HG03064 (cell line): ENCODE measurements at regions not wholly inside any gene's neighbourhood (a gene's known extent, or its start where the extent isn't known, plus 50 kb on each side); places are given as distances from the start of the nearest gene placed in this dataset.

Experiments used
- ATAC-seq: cut with Tn5 transposase; IDR thresholded peaks from one replicate; pipeline ENCODE4 v1.9.1; 2021; ENCODE audit warnings: low read depth; ENCODE audit not compliant: unreplicated experiment

GRCh38 chr21:43333298-43334062, 93.5 kb downstream of the SIK1 start:
- no peak for ATAC-seq

GRCh38 chr21:43332861-43333297, 94.1 kb downstream of the SIK1 start:
- no peak for ATAC-seq

DNA sequence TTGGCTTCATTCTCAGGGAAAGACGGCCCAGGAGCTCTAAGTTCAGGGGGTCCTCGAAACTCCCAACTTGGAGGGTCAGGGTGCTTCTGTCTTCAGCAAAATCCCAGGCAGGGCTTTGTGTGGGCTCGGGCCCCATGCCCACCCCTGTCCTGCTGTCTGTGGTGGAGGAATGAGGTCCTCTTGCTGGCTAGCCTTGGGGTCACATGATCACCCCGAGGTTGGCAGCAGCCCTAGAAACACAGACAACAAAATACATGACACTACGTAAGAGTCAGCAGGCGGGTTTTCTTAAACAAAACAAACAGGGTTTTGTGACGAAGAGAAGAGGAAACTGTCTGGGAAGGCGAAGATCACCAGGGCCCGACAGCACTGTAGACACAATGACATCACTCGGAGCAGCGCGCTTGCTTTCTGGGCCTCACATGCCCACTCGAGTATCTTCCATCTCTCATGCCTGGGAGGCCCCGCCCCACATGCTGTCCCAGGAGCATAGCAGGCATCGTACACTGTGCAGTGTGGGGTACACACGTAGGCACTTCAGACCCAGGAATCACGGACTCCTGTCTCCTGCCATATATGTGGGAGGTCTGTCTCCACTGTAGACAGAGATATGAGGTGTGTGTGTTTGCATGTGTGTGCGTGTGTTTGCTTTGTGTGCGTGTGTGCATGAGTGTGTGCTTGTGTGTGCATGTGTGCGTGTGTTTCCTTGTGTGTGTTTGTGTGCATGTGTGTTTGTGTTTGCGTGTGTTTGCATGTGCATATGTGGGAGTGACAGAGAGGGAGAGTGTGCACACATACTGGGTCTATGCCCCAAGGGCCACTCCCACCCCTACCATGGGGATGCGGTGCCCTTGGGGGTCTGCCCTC, 94.7 kb downstream of the SIK1 start:
- ATAC-seq, result no peak

GRCh38 chr21:43331111-43331961, 95.6 kb downstream of the SIK1 start:
- ATAC-seq, result no peak

GRCh38 chr21:43330306-43330881, 96.5 kb downstream of the SIK1 start:
- no peak for ATAC-seq

DNA sequence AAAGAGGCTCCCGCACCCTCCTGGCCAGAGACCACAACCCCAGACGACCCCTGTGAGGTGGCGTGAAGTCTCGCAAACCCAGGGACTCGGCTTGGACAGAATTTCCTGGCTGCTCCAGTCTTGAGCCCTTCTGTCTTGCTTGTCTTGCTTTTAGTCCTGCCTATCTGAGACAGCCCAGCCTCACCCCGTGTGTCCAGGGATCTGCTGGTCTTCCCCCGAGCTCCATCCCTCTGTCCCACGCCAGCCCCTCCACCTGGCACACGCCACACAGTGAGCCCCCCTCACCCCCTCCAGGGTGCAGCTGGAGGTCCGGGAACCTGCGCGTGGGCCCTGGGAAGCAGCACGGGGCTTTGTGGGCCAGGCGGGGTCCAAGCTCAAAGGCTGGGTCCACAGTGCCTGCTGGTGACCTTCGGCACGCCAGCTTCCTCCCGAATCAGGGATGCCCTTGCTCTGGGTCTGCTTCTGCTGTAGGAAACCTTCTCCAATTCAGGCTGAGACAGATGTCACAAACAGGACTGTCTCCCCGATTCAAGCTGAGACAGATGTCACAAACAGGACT, 97.1 kb downstream of the SIK1 start:
- ATAC-seq, result no peak

DNA sequence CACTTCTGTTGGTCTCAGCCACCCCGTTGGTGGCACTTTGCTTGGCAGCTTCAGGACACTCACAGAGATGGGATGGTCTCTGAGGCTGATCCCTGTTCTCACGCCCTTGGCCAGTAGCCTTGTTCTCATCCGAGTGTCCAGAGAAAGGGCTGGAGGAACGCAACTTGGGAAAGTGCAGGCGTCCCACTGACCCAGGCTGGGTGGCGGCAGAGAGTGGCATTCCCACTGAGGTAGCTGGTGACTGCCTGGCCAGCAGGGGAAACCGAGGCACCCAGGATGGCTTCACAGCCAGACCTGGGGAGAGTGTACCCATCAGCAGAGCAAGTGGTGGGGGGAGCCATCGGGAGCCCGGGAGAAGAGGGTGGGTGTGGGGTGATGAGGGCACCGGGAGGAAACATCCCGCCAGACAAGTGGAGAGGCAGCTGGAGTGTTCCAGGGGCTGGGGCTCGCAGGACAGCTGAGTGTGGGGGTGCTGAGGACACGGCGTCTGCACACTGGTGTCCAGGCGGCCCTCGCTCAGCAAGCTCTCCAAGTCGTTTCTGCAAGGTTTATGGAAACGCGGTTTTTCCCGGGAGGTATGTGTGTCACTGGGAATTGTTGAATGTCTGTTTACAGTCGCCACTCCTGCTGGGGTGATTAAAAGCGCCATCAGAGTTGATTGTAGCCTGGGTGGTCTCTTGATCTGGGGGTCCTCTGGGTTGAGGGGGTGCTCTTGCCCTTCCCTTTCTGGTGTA, 97.8 kb downstream of the SIK1 start:
- no peak for ATAC-seq

DNA sequence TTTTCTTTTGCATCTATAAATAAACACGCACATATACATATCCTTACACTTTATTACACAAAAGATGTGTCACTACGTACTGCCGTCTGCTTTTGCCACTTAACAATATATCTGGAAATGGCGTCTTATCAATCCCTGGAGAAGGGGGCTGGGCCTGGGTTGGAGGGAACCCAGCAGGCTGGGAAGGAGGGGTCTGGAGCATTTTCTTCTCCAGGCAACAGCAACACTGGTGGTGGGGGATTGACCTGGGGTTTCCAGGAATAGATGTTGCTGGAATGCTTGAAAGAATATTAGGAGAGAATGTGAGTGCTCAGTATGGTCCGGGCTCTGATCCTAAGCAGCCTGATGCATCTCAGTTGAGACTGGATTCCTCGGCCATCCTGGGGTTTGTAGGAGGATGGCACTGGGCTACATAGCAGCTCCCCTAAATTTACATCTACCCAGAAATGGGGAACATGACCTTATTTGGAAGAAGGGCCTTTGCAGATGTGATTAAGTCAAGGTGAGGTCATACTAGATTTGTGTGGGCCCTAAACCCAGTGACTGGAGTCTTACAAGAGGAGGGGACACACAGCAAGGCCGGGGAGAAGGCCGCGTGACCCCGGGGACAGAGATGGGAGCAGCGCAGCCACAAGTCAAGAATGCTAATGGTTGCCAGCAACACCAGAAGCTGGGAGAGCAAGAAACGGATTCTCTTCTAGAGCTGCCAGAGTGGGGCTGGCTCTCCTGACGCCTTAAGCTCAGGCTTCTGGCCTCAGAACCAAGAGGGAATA, 98.6 kb downstream of the SIK1 start:
- no peak for ATAC-seq

DNA sequence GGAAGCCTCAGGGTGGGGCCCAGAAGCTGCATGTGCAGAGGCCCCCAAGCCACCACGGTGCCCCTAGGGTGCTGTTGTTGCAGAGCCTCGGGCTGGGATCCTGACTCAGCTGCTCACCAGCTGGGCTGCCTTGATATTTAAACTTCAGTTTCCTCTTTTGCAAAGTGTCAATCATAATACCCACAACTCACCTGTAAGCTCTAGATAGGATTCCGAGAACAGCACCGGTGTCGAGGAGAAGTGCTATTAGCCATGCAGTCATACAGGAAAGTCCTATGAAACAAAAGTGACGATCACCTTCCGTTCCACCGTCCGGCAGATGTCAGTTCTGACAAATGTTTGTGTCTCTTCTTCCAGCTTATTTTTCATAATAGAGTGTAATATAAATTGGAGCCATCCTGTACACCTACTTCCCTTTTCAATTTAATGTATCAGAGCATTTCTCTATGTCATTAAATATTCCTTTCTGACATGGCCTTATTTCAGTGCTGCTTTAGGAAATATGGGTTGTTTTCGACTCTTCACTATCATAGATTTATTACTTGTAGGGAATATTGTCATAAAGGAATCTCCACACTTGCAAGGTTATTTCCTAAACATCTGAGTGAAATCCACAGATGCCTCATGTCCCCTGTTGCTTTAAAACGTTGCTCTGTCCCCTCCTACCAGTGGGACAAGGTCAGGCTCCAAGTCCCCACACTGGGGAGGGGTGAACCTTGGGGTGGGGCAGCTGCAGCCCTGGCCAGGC, 100.8 kb downstream of the SIK1 start:
- ATAC-seq, result no peak

DNA sequence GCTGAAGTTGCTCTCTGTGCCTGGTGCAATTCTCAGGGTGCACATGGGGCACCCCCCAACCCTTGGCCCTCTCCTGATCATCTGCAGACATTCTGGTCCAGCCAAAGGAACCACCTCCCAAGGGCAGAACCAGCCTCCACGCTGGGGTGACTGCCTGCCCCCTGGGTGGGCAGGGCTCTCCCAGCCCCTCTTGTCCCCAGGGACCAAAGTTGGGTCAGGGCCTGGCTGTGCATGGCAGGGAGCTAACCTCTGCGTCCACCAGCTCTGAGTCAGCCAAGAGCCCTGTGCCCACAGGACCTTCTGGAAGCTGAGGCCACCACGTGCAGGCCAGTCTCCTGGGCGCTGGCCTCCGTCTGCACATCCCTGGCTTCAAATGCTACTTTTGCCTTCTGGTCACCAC, 101.9 kb downstream of the SIK1 start:
- no peak for ATAC-seq

DNA sequence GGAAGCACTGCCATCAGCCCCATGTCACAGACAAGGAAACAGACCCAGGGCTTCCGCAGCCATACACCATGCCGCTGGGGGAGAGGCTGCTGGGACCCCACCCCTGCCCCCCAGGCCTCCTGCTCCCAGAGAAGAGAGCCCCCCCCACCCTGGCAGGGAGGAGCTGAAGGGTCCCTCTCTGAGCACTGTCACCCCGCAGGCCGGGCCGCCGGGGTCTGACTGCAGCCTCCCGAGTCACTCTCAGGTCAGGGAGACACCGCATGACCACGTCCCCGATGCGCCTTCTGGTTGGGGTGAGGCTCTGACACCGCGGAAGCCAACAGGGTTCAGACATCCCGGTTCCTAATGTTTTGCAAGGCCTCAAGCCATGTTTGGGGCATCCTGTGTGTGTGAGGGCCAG, 102.3 kb downstream of the SIK1 start:
- no peak for ATAC-seq

DNA sequence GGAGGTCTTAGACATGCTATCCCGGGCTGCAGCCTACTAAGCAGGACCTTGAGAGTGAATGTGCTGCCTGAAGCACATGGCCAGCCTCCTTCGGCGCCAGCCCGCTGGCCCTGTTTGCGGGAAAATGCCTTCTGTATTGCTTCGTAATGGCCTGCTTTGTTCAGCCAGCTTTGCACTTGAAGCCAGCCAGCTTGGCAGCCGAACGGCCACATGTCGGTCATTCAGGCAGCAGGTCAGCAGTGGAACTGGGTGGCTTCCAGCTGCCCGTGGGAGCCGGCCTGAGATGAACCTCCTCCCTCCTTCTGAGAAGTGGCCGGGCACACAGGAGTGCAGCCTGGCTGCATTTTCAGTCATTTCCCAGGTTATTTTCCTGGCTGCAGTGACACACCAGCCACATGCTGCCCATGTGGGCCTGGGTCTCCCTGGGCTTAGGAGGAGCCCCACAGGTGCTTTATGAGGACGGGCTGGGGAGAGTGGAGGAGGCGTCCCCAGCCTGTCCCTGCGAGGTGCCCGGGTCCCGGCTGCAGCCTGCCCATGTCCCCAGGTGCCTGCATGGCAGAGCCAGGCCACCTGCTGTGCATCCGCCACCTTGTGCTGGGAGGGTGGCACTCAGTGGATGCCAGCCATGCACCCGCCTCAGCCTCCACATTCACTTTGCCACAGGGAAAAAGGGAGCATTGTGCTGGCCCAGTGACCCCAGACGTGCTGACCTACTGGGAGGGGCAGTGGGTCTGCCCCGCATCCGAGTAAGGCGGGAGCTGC, 103.5 kb downstream of the SIK1 start:
- ATAC-seq, result no peak

GRCh38 chr21:43322805-43323204, 104.1 kb downstream of the SIK1 start:
- ATAC-seq, result no peak

GRCh38 chr21:43322311-43322710, 104.6 kb downstream of the SIK1 start:
- no peak for ATAC-seq

GRCh38 chr21:43321611-43322010, 105.3 kb downstream of the SIK1 start:
- no peak for ATAC-seq

- ATAC-seq, result no peak
These were observed 105.8 kb downstream of the SIK1 start for GRCh38 chr21:43321111-43321510.

- ATAC-seq, result no peak
These were observed 106.4 kb downstream of the SIK1 start for GRCh38 chr21:43320526-43320925.
